WTC11 (cell line): ENCODE measurements at regions not wholly inside any gene's neighbourhood (a gene's known extent, or its start where the extent isn't known, plus 50 kb on each side); places are given as distances from the start of the nearest gene placed in this dataset.

Experiments used
- ATAC-seq: fragments of 200-7000 bp; cut with Tn5 transposase; 2 replicates; pipeline ENCODE4 v1.10.0; 2021; ENCODE audit warnings: mild to moderate bottlenecking, moderate library complexity
- CTCF ChIA-PET: fragments of 300-600 bp; sonication (Branson Sonifier 250); formaldehyde crosslinking; loops from one replicate; lab custom pipeline; 2021; ENCODE audit warnings: antibody characterized with exemption; lab: Charles Lee
- POLR2A ChIA-PET: fragments of 350-600 bp; sonication (Branson Sonifier 250); formaldehyde crosslinking; loops from one replicate; lab custom pipeline; 2021; ENCODE audit warnings: antibody characterized with exemption; lab: Charles Lee
- DNase-seq: peaks from one replicate; pipeline ENCODE4 v3.0.0; 2021; ENCODE audit warnings: low spot score
- H3K27ac Mint-ChIP-seq: 2 replicates; pipeline ENCODE4 v1.8.0; 2021; ENCODE audit warnings: mixed read lengths
- H3K27me3 Mint-ChIP-seq: 2 replicates; pipeline ENCODE4 v1.8.0; 2021; ENCODE audit warnings: low read depth, mild to moderate bottlenecking, moderate library complexity, mixed read lengths
- H3K36me3 Mint-ChIP-seq: 2 replicates; pipeline ENCODE4 v1.8.0; 2021; ENCODE audit warnings: mixed read lengths
- H3K4me1 Mint-ChIP-seq: 2 replicates; pipeline ENCODE4 v1.8.0; 2022; ENCODE audit warnings: mixed read lengths
- H3K4me3 Mint-ChIP-seq: 2 replicates; pipeline ENCODE4 v1.8.0; 2021; ENCODE audit warnings: mild to moderate bottlenecking, moderate library complexity, mixed read lengths
- H3K9me3 Mint-ChIP-seq: 2 replicates; pipeline ENCODE4 v1.8.0; 2021; ENCODE audit warnings: mixed read lengths
- ATF1 ChIP-seq: sonication (generic); formaldehyde crosslinking; IDR thresholded peaks from 2 replicates; pipeline ENCODE4 v1.8.1; 2023; ENCODE audit warnings: mild to moderate bottlenecking, moderate library complexity, missing genetic modification reagents
- CREB1 ChIP-seq: sonication (generic); formaldehyde crosslinking; IDR thresholded peaks from 2 replicates; pipeline ENCODE4 v1.8.0; 2023; ENCODE audit warnings: mild to moderate bottlenecking, missing genetic modification reagents
- EMX1 ChIP-seq: fragments of 250-450 bp; sonication (Bioruptor Pico); IDR thresholded peaks from 2 replicates; pipeline ENCODE4 v1.8.0; 2021; ENCODE audit warnings: mild to moderate bottlenecking
- FOXJ3 ChIP-seq: sonication (generic); formaldehyde crosslinking; IDR thresholded peaks from 2 replicates; pipeline ENCODE4 v1.9.0; 2021; ENCODE audit warnings: missing genetic modification reagents, mild to moderate bottlenecking, borderline replicate concordance
- FOXK1 ChIP-seq: sonication (generic); formaldehyde crosslinking; IDR thresholded peaks from 2 replicates; pipeline ENCODE4 v1.8.0; 2022; ENCODE audit warnings: mild to moderate bottlenecking, moderate library complexity, missing genetic modification reagents
- IRF1 ChIP-seq: sonication (generic); formaldehyde crosslinking; IDR thresholded peaks from 2 replicates; pipeline ENCODE4 v1.8.0; 2023; ENCODE audit warnings: missing genetic modification reagents
- JUN ChIP-seq: sonication (generic); formaldehyde crosslinking; IDR thresholded peaks from 2 replicates; pipeline ENCODE4 v1.8.0; 2023; ENCODE audit warnings: mild to moderate bottlenecking, missing genetic modification reagents
- NR1H2 ChIP-seq: sonication (generic); formaldehyde crosslinking; IDR thresholded peaks from 2 replicates; pipeline ENCODE4 v1.9.0; 2021; ENCODE audit warnings: mild to moderate bottlenecking, moderate library complexity, missing genetic modification reagents
- SMAD3 ChIP-seq: sonication (generic); formaldehyde crosslinking; IDR thresholded peaks from 2 replicates; pipeline ENCODE4 v1.8.0; 2022; ENCODE audit warnings: missing genetic modification reagents, mild to moderate bottlenecking, borderline replicate concordance
- TEAD4 ChIP-seq: sonication (generic); formaldehyde crosslinking; IDR thresholded peaks from 2 replicates; pipeline ENCODE4 v1.8.0; 2022; ENCODE audit warnings: mild to moderate bottlenecking, missing genetic modification reagents
- ZBTB21 ChIP-seq: sonication (generic); formaldehyde crosslinking; IDR thresholded peaks from 2 replicates; pipeline ENCODE4 v1.8.1; 2023; ENCODE audit warnings: mild to moderate bottlenecking, missing genetic modification reagents, borderline replicate concordance
- ZBTB43 ChIP-seq: sonication (generic); formaldehyde crosslinking; IDR thresholded peaks from 2 replicates; pipeline ENCODE4 v1.8.1; 2023; ENCODE audit warnings: mild to moderate bottlenecking, missing genetic modification reagents
- ZNF281 ChIP-seq: sonication (generic); formaldehyde crosslinking; IDR thresholded peaks from 2 replicates; pipeline ENCODE4 v1.8.0; 2023; ENCODE audit warnings: mild to moderate bottlenecking, missing genetic modification reagents
- ZNF396 ChIP-seq: fragments of 250-450 bp; sonication (Bioruptor Pico); IDR thresholded peaks from 2 replicates; pipeline ENCODE4 v1.8.0; 2021; ENCODE audit warnings: mild to moderate bottlenecking, moderate library complexity, borderline replicate concordance
- ZNF425 ChIP-seq: fragments of 250-450 bp; sonication (Bioruptor Pico); conservative IDR thresholded peaks from 2 replicates; pipeline ENCODE4 v1.9.0; 2021; ENCODE audit warnings: mild to moderate bottlenecking
- ZNF532 ChIP-seq: fragments of 250-450 bp; sonication (Bioruptor Pico); IDR thresholded peaks from 2 replicates; pipeline ENCODE4 v1.9.0; 2021; ENCODE audit warnings: mild to moderate bottlenecking, borderline replicate concordance

- Mint-ChIP-seq H3K4me3 (no peak overlapping the region), H3K27ac (no peak overlapping the region), H3K27me3 (no peaks in the 10 kb centered on the region), H3K4me1 (no peaks in the 10 kb centered on the region), H3K9me3 (peaks cover 19% of the 10 kb centered on the region), H3K36me3 (no peaks in the 10 kb centered on the region)
- TF ChIP-seq EMX1 (CRISPR knock-in tag) (no peak), ZNF425 (no peak), SMAD3 (CRISPR knock-in tag) (no peak), TEAD4 (no peak), ZNF396 (CRISPR knock-in tag) (no peak), JUN (no peak), IRF1 (CRISPR knock-in tag) (no peak), FOXJ3 (CRISPR knock-in tag) (no peak), NR1H2 (CRISPR knock-in tag) (no peak), ATF1 (CRISPR knock-in tag) (no peak), FOXK1 (no peak), ZBTB43 (CRISPR knock-in tag) (no peak), ZBTB21 (CRISPR knock-in tag) (no peak), ZNF532 (CRISPR knock-in tag) (no peak), CREB1 (CRISPR knock-in tag) (no peak), ZNF281 (CRISPR knock-in tag) (no peak)
- POLR2A ChIA-PET: no interaction called here
- DNase-seq (no peak), ATAC-seq (no peak)
- CTCF ChIA-PET: no interaction called here
These were observed 414.3 kb downstream of the AASDHPPT start for GRCh38 chr11:106491751-106492150.
